ENCODE measurements at regions not wholly inside any gene's neighbourhood (a gene's known extent, or its start where the extent isn't known, plus 50 kb on each side); places are given as distances from the start of the nearest gene placed in this dataset.

GRCh38 chr9:107779731-107780130, 290.2 kb upstream of the KLF4 start:
- no peak for TF ChIP-seq CTCF (IDR thresholded peaks at IDR 0.05)
- TF ChIP-seq POLR2A (IDR thresholded peaks at IDR 0.05): no peak
